ENCODE measurements at regions not wholly inside any gene's neighbourhood (a gene's known extent, or its start where the extent isn't known, plus 50 kb on each side); places are given as distances from the start of the nearest gene placed in this dataset.

GRCh38 chr6:15026832-15027231 lies 219.0 kb upstream of the JARID2 start:
- no peak for DNase-seq

GRCh38 chr6:15027472-15027871 lies 218.4 kb upstream of the JARID2 start:
- DNase-seq: no peak

- DNase-seq: no peak
These were observed 213.9 kb upstream of the JARID2 start for GRCh38 chr6:15032015-15032414.

GRCh38 chr6:15033850-15034203 lies 212.0 kb upstream of the JARID2 start:
- DNase-seq: no peak

- DNase-seq: peak in 33 of 56 donors; percentile 1 to 77 (median 12)
These were observed 209.1 kb upstream of the JARID2 start for GRCh38 chr6:15036690-15037245.

- no peak for DNase-seq
These were observed 208.6 kb upstream of the JARID2 start for GRCh38 chr6:15037253-15037652.

- no peak for DNase-seq
These were observed 207.7 kb upstream of the JARID2 start for GRCh38 chr6:15038013-15038791.

- no peak for DNase-seq
These were observed 206.7 kb upstream of the JARID2 start for GRCh38 chr6:15039136-15039535.

GRCh38 chr6:15042938-15043337 lies 202.9 kb upstream of the JARID2 start:
- no peak for DNase-seq

GRCh38 chr6:15044146-15044882 lies 201.6 kb upstream of the JARID2 start:
- DNase-seq: no peak

GRCh38 chr6:15044948-15045347 lies 200.9 kb upstream of the JARID2 start:
- DNase-seq: no peak

- DNase-seq: no peak
These were observed 199.1 kb upstream of the JARID2 start for GRCh38 chr6:15046751-15047150.

GRCh38 chr6:15048367-15048766 lies 197.5 kb upstream of the JARID2 start:
- DNase-seq: no peak

GRCh38 chr6:15058200-15059061 lies 187.4 kb upstream of the JARID2 start:
- DNase-seq: no peak

- no peak for DNase-seq
These were observed 184.7 kb upstream of the JARID2 start for GRCh38 chr6:15061180-15061641.

- DNase-seq: no peak
These were observed 183.9 kb upstream of the JARID2 start for GRCh38 chr6:15061908-15062515.

GRCh38 chr6:15062516-15063252 lies 183.2 kb upstream of the JARID2 start:
- no peak for DNase-seq

- DNase-seq: peak in 2 of 56 donors; percentile 7 to 8
These were observed 182.5 kb upstream of the JARID2 start for GRCh38 chr6:15063253-15063853.

- DNase-seq: no peak
These were observed 180.4 kb upstream of the JARID2 start for GRCh38 chr6:15065261-15065989.

Data from nucleus accumbens (tissue), 56 donors.